ENCODE measurements at regions not wholly inside any gene's neighbourhood (a gene's known extent, or its start where the extent isn't known, plus 50 kb on each side); places are given as distances from the start of the nearest gene placed in this dataset.

GRCh38 chr17:79168486-79169055, 93.9 kb downstream of the ENGASE start:
- peak in 1 of 2 experiments; percentile 18; a peak in 1 of 5 replicates for TF ChIP-seq RAD21 (conservative IDR thresholded peaks at IDR 0.05 in 1 of 2, IDR thresholded peaks at IDR 0.05 in 1 of 2)
- no peak for TF ChIP-seq CTCF (IDR thresholded peaks at IDR 0.05)
- no peak for TF ChIP-seq ELK1 (IDR thresholded peaks at IDR 0.05; ENCODE audit: low read depth, low read length)
- no peak for TF ChIP-seq KDM1A (IDR thresholded peaks at IDR 0.05; ENCODE audit: low read depth)
- TF ChIP-seq ESRRA (IDR thresholded peaks at IDR 0.05; ENCODE audit: borderline replicate concordance, low read length) = no peak
- no peak for TF ChIP-seq ZNF302 (CRISPR knock-in tag; IDR thresholded peaks at IDR 0.05)
- no peak for TF ChIP-seq POLR2A (IDR thresholded peaks at IDR 0.05; ENCODE audit: low read length)
- no peak for TF ChIP-seq SMC3 (IDR thresholded peaks at IDR 0.05)
- TF ChIP-seq REST (IDR thresholded peaks at IDR 0.05) = no peak
- no peak for TF ChIP-seq NFE2L2 (conservative IDR thresholded peaks at IDR 0.05; ENCODE audit: low read length)
- no peak for TF ChIP-seq RFX5 (IDR thresholded peaks at IDR 0.05)
- no peak for TF ChIP-seq HDAC2 (IDR thresholded peaks at IDR 0.05)

Measured in A549 (cell line).